ENCODE measurements at regions not wholly inside any gene's neighbourhood (a gene's known extent, or its start where the extent isn't known, plus 50 kb on each side); places are given as distances from the start of the nearest gene placed in this dataset.

- BruUV-seq (replicated peaks): no TSS peak
- no peaks in the 10 kb centered on the region for H3K9me2 ChIP-seq (ENCODE audit: insufficient read depth, low read length)
- TF ChIP-seq EZH2phosphoT487 (IDR thresholded peaks at IDR 0.05; ENCODE audit: borderline replicate concordance, low read depth, low read length) (no peak), CTCF (conservative IDR thresholded peaks at IDR 0.05; ENCODE audit: low read length) (no peak)
- no peaks in the 10 kb centered on the region for H3K4me1 ChIP-seq (ENCODE audit: insufficient read depth, low read length, poor library complexity, severe bottlenecking)
- H4K20me1 ChIP-seq (ENCODE audit: insufficient read depth, low read length): no peaks in the 10 kb centered on the region
- no peaks in the 10 kb centered on the region for H3K79me2 ChIP-seq (ENCODE audit: insufficient read depth, low read depth, low read length)
- ChIA-PET CTCF (ENCODE audit: unreplicated experiment) (no interaction called here), POLR2A (interaction anchor here (0.7 kb wide), 1 partner anchor 86 kb away, joined by 3 read pairs; no protein-coding TSS in a partner anchor)
- no peak overlapping the region for H3K4me2 ChIP-seq (ENCODE audit: low read length)
- no peaks in the 10 kb centered on the region for H3K9me3 ChIP-seq (ENCODE audit: low read length)
- no peak for DNase-seq (ENCODE audit: low spot score)
- no peak overlapping the region for H3K27ac ChIP-seq (ENCODE audit: low read depth, low read length, poor library complexity, severe bottlenecking)
- H3K4me3 ChIP-seq (ENCODE audit: low read depth, low read length, poor library complexity, severe bottlenecking): no peak overlapping the region
- H3K36me3 ChIP-seq (ENCODE audit: insufficient read depth, low read length): no peaks in the 10 kb centered on the region
- intact Hi-C loops (cut with micrococcal nuclease; ENCODE audit: unreplicated experiment): no loop called here
- H2AFZ ChIP-seq (ENCODE audit: low read length): no peak overlapping the region
These were observed 605.5 kb upstream of the FAM98A start for GRCh38 chr2:34204560-34204959.

- Histone ChIP-seq H3K4me3 (ENCODE audit: low read depth, low read length, poor library complexity, severe bottlenecking) (no peak overlapping the region), H2AFZ (ENCODE audit: low read length) (no peak overlapping the region), H3K27ac (ENCODE audit: low read depth, low read length, poor library complexity, severe bottlenecking) (no peak overlapping the region), H3K4me1 (ENCODE audit: insufficient read depth, low read length, poor library complexity, severe bottlenecking) (no peaks in the 10 kb centered on the region), H3K79me2 (ENCODE audit: insufficient read depth, low read depth, low read length) (no peaks in the 10 kb centered on the region), H3K4me2 (ENCODE audit: low read length) (no peak overlapping the region), H3K9me3 (ENCODE audit: low read length) (no peaks in the 10 kb centered on the region), H3K36me3 (ENCODE audit: insufficient read depth, low read length) (no peaks in the 10 kb centered on the region), H4K20me1 (ENCODE audit: insufficient read depth, low read length) (no peaks in the 10 kb centered on the region), H3K9me2 (ENCODE audit: insufficient read depth, low read length) (no peaks in the 10 kb centered on the region)
- TF ChIP-seq CTCF (conservative IDR thresholded peaks at IDR 0.05; ENCODE audit: low read length) (no peak), EZH2phosphoT487 (IDR thresholded peaks at IDR 0.05; ENCODE audit: borderline replicate concordance, low read depth, low read length) (no peak)
- POLR2A ChIA-PET: no interaction called here
- CTCF ChIA-PET (ENCODE audit: unreplicated experiment): no interaction called here
- BruUV-seq (replicated peaks): no TSS peak
- DNase-seq (ENCODE audit: low spot score): no peak
- intact Hi-C loops (cut with micrococcal nuclease; ENCODE audit: unreplicated experiment): no loop called here
These were observed 602.0 kb upstream of the FAM98A start for GRCh38 chr2:34201099-34201498.

GRCh38 chr2:34199971-34200370 is 600.9 kb upstream of the FAM98A start:
- no peaks in the 10 kb centered on the region for H3K79me2 ChIP-seq (ENCODE audit: insufficient read depth, low read depth, low read length)
- no peak for DNase-seq (ENCODE audit: low spot score)
- TF ChIP-seq EZH2phosphoT487 (IDR thresholded peaks at IDR 0.05; ENCODE audit: borderline replicate concordance, low read depth, low read length) (no peak), CTCF (conservative IDR thresholded peaks at IDR 0.05; ENCODE audit: low read length) (no peak)
- H4K20me1 ChIP-seq (ENCODE audit: insufficient read depth, low read length): no peaks in the 10 kb centered on the region
- ChIA-PET POLR2A (no interaction called here), CTCF (ENCODE audit: unreplicated experiment) (no interaction called here)
- H3K36me3 ChIP-seq (ENCODE audit: insufficient read depth, low read length): no peaks in the 10 kb centered on the region
- no peaks in the 10 kb centered on the region for H3K9me3 ChIP-seq (ENCODE audit: low read length)
- H3K9me2 ChIP-seq (ENCODE audit: insufficient read depth, low read length): no peaks in the 10 kb centered on the region
- intact Hi-C loops (cut with micrococcal nuclease; ENCODE audit: unreplicated experiment): no loop called here
- no TSS peak for BruUV-seq (replicated peaks)
- no peak overlapping the region for H3K27ac ChIP-seq (ENCODE audit: low read depth, low read length, poor library complexity, severe bottlenecking)
- H3K4me2 ChIP-seq (ENCODE audit: low read length): no peak overlapping the region
- no peak overlapping the region for H3K4me3 ChIP-seq (ENCODE audit: low read depth, low read length, poor library complexity, severe bottlenecking)
- no peaks in the 10 kb centered on the region for H3K4me1 ChIP-seq (ENCODE audit: insufficient read depth, low read length, poor library complexity, severe bottlenecking)
- no peak overlapping the region for H2AFZ ChIP-seq (ENCODE audit: low read length)

Measured in OCI-LY7 (cell line).